ENCODE measurements at regions not wholly inside any gene's neighbourhood (a gene's known extent, or its start where the extent isn't known, plus 50 kb on each side); places are given as distances from the start of the nearest gene placed in this dataset.

GRCh38 chr3:74516019-74516418 is 98.4 kb downstream of the CNTN3 start:
- Histone ChIP-seq H3K4me3 (no peak overlapping the region), H3K4me1 (replicated peaks) (no peaks in the 10 kb centered on the region), H3K27ac (no peak overlapping the region), H3K27me3 (replicated peaks; ENCODE audit: insufficient read depth) (no peaks in the 10 kb centered on the region), H3K9me3 (no peaks in the 10 kb centered on the region), H3K36me3 (no peaks in the 10 kb centered on the region)
- TF ChIP-seq CTCF (IDR thresholded peaks at IDR 0.05) (no peak), POLR2AphosphoS5 (IDR thresholded peaks at IDR 0.05) (no peak), POLR2A (IDR thresholded peaks at IDR 0.05) (no peak)
- intact Hi-C loops (cut with DNase I) = no loop called here
- no peak for DNase-seq (ENCODE audit: low spot score)

GRCh38 chr3:74515451-74515850 is 99.0 kb downstream of the CNTN3 start:
- Histone ChIP-seq H3K4me1 (replicated peaks) (no peaks in the 10 kb centered on the region), H3K27me3 (replicated peaks; ENCODE audit: insufficient read depth) (no peaks in the 10 kb centered on the region), H3K4me3 (no peak overlapping the region), H3K27ac (no peak overlapping the region), H3K9me3 (no peaks in the 10 kb centered on the region), H3K36me3 (no peaks in the 10 kb centered on the region)
- no peak for DNase-seq (ENCODE audit: low spot score)
- 90% methylated on average over 3 of the region's 3 CpGs for WGBS
- intact Hi-C loops (cut with DNase I) = no loop called here
- no peak for TF ChIP-seq CTCF (IDR thresholded peaks at IDR 0.05)
- TF ChIP-seq POLR2A (IDR thresholded peaks at IDR 0.05) = no peak
- no peak for TF ChIP-seq POLR2AphosphoS5 (IDR thresholded peaks at IDR 0.05)

DNA sequence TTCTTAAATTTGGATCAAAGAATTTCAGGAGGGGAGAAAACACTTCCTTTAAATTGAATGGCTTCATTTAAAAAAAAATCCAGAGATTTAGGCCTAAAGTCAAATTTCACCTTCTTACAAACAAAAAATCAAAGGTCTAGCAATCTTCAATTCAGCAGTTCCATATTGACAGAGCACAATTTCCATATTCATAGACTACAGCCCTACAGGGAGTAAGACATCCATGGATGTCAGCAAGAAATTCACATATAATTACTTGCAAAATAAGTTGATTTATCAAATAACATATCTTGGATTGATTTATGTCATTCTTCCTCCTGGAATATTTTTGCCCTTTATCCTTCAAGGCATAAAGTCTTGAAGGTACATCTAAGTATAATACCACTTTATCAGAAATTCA is 103.4 kb downstream of the CNTN3 start:
- Histone ChIP-seq H3K27ac (no peak overlapping the region), H3K4me3 (no peak overlapping the region), H3K36me3 (no peaks in the 10 kb centered on the region), H3K9me3 (no peaks in the 10 kb centered on the region), H3K4me1 (replicated peaks) (no peaks in the 10 kb centered on the region), H3K27me3 (replicated peaks; ENCODE audit: insufficient read depth) (no peaks in the 10 kb centered on the region)
- intact Hi-C loops (cut with DNase I) = no loop called here
- no peak for DNase-seq (ENCODE audit: low spot score)
- TF ChIP-seq POLR2AphosphoS5 (IDR thresholded peaks at IDR 0.05) = no peak
- no peak for TF ChIP-seq POLR2A (IDR thresholded peaks at IDR 0.05)
- no peak for TF ChIP-seq CTCF (IDR thresholded peaks at IDR 0.05)

DNA sequence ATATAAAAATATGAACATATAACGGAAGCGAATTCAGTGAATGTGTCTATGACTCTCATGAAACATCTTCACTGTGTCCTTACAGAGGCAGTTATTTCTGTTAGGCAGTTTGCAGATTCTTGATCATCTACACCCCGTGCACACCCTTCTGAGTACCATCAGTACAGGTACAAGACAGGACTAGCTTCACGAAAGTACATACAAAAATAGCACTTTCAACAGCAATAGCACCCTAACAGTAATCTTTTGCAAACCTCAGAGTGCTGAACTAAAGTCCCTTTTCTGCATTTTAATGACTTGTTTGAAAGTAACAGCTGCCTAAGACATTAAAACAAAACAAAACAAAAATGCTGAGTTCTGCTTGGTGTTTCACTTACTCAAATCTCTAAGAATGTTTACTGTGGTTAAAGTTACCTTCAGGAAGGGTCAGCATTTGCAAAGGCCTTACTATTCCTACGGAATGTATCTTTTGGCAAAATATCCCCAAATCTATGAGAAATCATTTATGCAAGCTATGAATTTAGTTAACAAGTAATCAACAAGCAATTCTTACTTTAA is 104.1 kb downstream of the CNTN3 start:
- H3K27ac ChIP-seq = no peak overlapping the region
- intact Hi-C loops (cut with DNase I) = no loop called here
- TF ChIP-seq POLR2AphosphoS5 (IDR thresholded peaks at IDR 0.05) (no peak), CTCF (IDR thresholded peaks at IDR 0.05) (no peak), POLR2A (IDR thresholded peaks at IDR 0.05) (no peak)
- 89% methylated on average over 5 of the region's 5 CpGs for WGBS
- H3K9me3 ChIP-seq = no peaks in the 10 kb centered on the region
- no peaks in the 10 kb centered on the region for H3K27me3 ChIP-seq (replicated peaks; ENCODE audit: insufficient read depth)
- no peaks in the 10 kb centered on the region for H3K36me3 ChIP-seq
- DNase-seq (ENCODE audit: low spot score) = no peak
- H3K4me3 ChIP-seq = no peak overlapping the region
- no peaks in the 10 kb centered on the region for H3K4me1 ChIP-seq (replicated peaks)

GRCh38 chr3:74507691-74508090 is 106.8 kb downstream of the CNTN3 start:
- intact Hi-C loops (cut with DNase I) = no loop called here
- WGBS = over 99% methylated on average over 6 of the region's 6 CpGs

More at GRCh38 chr3:74507691-74508090, 106.8 kb downstream of the CNTN3 start:
- H3K9me3 ChIP-seq = no peaks in the 10 kb centered on the region
- H3K27me3 ChIP-seq (replicated peaks; ENCODE audit: insufficient read depth) = no peaks in the 10 kb centered on the region
- no peak for DNase-seq (ENCODE audit: low spot score)
- no peaks in the 10 kb centered on the region for H3K4me1 ChIP-seq (replicated peaks)
- no peak for TF ChIP-seq POLR2A (IDR thresholded peaks at IDR 0.05)
- TF ChIP-seq CTCF (IDR thresholded peaks at IDR 0.05) = no peak
- no peak for TF ChIP-seq POLR2AphosphoS5 (IDR thresholded peaks at IDR 0.05)
- no peak overlapping the region for H3K27ac ChIP-seq
- H3K4me3 ChIP-seq = no peak overlapping the region
- H3K36me3 ChIP-seq = no peaks in the 10 kb centered on the region

Data from prostate gland (tissue), 2 donors.